A673 (cell line): ENCODE measurements at regions not wholly inside any gene's neighbourhood (a gene's known extent, or its start where the extent isn't known, plus 50 kb on each side); places are given as distances from the start of the nearest gene placed in this dataset.

Experiments
- BruUV-seq: library from RNA; stranded (reverse); fragments of 400-500 nt; replicated peaks from 2 replicates; lab custom pipeline; 2021; lab: Mats Ljungman, UMichigan
- CTCF ChIA-PET: fragments of 300-600 bp; sonication (Branson Sonifier 250); formaldehyde crosslinking; loops from one replicate; lab custom pipeline; 2022; ENCODE audit warnings: antibody characterized with exemption; lab: Charles Lee
- POLR2A ChIA-PET: fragments of 300-600 bp; sonication (Branson Sonifier 250); formaldehyde crosslinking; loops from one replicate; lab custom pipeline; 2022; ENCODE audit warnings: antibody characterized with exemption; ENCODE audit not compliant: low non-redundant PET; lab: Charles Lee
- DNase-seq: peaks from one replicate; pipeline ENCODE4 v3.0.0-alpha.2; 2015; ENCODE audit warnings: low spot score
- H3K27ac ChIP-seq: fragments of 200-600 bp; sonication (generic); 2 replicates; pipeline ENCODE4 v1.5.1; 2016; ENCODE audit warnings: mixed run types, low read depth, mild to moderate bottlenecking, mixed read lengths, antibody characterized with exemption, low read length; ENCODE audit not compliant: poor library complexity, severe bottlenecking
- H3K27me3 ChIP-seq: fragments of 200-600 bp; sonication (generic); replicated peaks from 2 replicates; pipeline ENCODE4 v1.6.1; 2017; ENCODE audit warnings: mixed run types, low read depth, mild to moderate bottlenecking, mixed read lengths, antibody characterized with exemption, low read length; ENCODE audit not compliant: insufficient read depth, poor library complexity
- H3K36me3 ChIP-seq: fragments of 200-600 bp; sonication (generic); 2 replicates; pipeline ENCODE4 v1.6.1; 2016; ENCODE audit warnings: mixed run types, mild to moderate bottlenecking, mixed read lengths, antibody characterized with exemption, low read length; ENCODE audit not compliant: insufficient read depth, poor library complexity, severe bottlenecking
- H3K4me1 ChIP-seq: fragments of 200-600 bp; sonication (generic); 2 replicates; pipeline ENCODE4 v1.6.1; 2017; ENCODE audit warnings: mixed run types, mild to moderate bottlenecking, mixed read lengths, antibody characterized with exemption, low read length; ENCODE audit not compliant: insufficient read depth, poor library complexity, severe bottlenecking
- H3K4me3 ChIP-seq: fragments of 200-600 bp; sonication (generic); 2 replicates; pipeline ENCODE4 v1.5.1; 2016; ENCODE audit warnings: low read depth, mixed run types, mild to moderate bottlenecking, mixed read lengths, low read length; ENCODE audit not compliant: poor library complexity, severe bottlenecking
- H3K9me3 ChIP-seq: fragments of 200-600 bp; sonication (generic); 2 replicates; pipeline ENCODE4 v1.6.1; 2016; ENCODE audit warnings: mixed run types, low read depth, mild to moderate bottlenecking, mixed read lengths, antibody characterized with exemption, low read length; ENCODE audit not compliant: poor library complexity, severe bottlenecking
- EZH2 ChIP-seq: fragments of 200-600 bp; sonication (generic); IDR thresholded peaks from 2 replicates; pipeline ENCODE4 v1.6.1; 2017; ENCODE audit warnings: borderline replicate concordance, low read depth, mild to moderate bottlenecking, mixed read lengths, antibody characterized with exemption, low read length; ENCODE audit not compliant: poor library complexity, severe bottlenecking
- intact Hi-C: fragments of 100-400 bp; cut with micrococcal nuclease; formaldehyde crosslinking; loops from one replicate; pipeline ENCODE4 v1.10.0; 2022; ENCODE audit not compliant: unreplicated experiment
- TF ChIP-seq, protein P1 (sequence below): fragments of 300-800, 200-600 bp; sonication (generic); conservative IDR thresholded peaks from 2 replicates; pipeline ENCODE4 v1.5.1; 2017; ENCODE audit warnings: low read depth, mild to moderate bottlenecking, antibody characterized with exemption, low read length, moderate library complexity, mixed read lengths

DNA sequence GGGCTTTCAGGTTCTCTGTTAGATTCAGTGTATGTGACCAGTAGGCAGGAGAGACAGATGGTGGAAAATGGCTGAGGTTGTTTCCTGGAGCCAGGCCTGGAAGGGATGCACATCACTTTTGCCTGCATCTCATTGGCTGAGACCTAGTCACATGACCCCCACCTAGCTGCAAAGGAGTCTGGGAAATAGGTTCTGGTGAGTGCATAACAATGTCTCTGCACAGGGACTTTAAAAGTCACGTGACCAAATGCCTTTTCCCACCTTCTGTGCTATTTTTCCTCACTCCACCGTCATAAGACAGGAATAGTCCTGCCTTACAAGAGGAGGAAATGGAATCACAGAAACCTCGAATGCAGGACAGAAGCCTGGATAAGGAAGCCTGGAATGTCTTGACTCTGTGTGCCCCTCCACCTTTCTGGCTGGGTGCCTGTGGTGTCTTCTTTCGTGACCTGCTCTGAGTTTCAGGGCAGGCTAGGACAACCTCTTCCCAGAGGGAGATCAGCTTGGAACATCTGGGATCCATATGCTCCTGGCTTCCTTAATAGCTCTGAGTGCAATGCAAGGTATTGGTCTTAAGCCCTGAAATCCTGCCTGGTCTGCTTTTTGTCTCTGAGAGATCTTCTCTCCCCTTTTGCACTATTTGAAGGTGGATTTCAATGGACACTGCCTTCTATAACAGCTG lies 139.9 kb upstream of the ZNF438 start:
- TF ChIP-seq, protein P1, sequence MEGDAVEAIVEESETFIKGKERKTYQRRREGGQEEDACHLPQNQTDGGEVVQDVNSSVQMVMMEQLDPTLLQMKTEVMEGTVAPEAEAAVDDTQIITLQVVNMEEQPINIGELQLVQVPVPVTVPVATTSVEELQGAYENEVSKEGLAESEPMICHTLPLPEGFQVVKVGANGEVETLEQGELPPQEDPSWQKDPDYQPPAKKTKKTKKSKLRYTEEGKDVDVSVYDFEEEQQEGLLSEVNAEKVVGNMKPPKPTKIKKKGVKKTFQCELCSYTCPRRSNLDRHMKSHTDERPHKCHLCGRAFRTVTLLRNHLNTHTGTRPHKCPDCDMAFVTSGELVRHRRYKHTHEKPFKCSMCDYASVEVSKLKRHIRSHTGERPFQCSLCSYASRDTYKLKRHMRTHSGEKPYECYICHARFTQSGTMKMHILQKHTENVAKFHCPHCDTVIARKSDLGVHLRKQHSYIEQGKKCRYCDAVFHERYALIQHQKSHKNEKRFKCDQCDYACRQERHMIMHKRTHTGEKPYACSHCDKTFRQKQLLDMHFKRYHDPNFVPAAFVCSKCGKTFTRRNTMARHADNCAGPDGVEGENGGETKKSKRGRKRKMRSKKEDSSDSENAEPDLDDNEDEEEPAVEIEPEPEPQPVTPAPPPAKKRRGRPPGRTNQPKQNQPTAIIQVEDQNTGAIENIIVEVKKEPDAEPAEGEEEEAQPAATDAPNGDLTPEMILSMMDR = no peak
- TF ChIP-seq EZH2 = no peak

DNA sequence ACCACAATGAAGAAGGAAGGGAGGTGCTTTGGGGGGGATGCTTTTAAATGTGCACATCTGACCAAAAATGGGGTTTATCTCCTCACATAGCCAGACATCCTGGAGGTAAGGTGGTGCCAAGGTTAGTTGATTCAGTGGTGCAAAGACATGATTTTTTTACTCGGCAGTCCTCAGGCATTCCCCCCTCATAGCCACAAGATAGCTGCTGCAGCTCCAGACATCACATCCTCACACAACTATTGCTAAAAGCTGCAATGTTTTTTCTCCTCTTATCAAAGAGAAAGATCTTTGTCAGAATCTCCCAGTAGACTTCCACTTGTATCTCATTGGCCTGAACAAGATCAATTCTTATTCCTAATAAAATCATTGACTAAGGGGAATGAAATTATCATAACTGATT lies 141.3 kb upstream of the ZNF438 start:
- TF ChIP-seq EZH2 = no peak
- TF ChIP-seq, protein P1 = no peak
- H3K27me3 ChIP-seq = no peaks in the 10 kb centered on the region
- H3K9me3 ChIP-seq = peaks cover 8% of the 10 kb centered on the region
- POLR2A ChIA-PET = interaction anchor here (0.6 kb wide), 1 partner anchor 89 kb away, joined by 3 read pairs; no protein-coding TSS in a partner anchor
- DNase-seq = no peak
- no peaks in the 10 kb centered on the region for H3K4me1 ChIP-seq
- no peak overlapping the region for H3K4me3 ChIP-seq
- intact Hi-C loops = no loop called here
- BruUV-seq = no TSS peak
- CTCF ChIA-PET = no interaction called here
- H3K27ac ChIP-seq = no peak overlapping the region
- H3K36me3 ChIP-seq = no peaks in the 10 kb centered on the region

More for the DNA sequence above, 139.9 kb upstream of the ZNF438 start:
- ChIA-PET POLR2A (no interaction called here), CTCF (no interaction called here)
- no peaks in the 10 kb centered on the region for H3K4me1 ChIP-seq
- H3K27me3 ChIP-seq = no peaks in the 10 kb centered on the region
- no peak overlapping the region for H3K4me3 ChIP-seq
- intact Hi-C loops = no loop called here
- no TSS peak for BruUV-seq
- H3K9me3 ChIP-seq = peaks cover 8% of the 10 kb centered on the region
- DNase-seq = no peak
- H3K36me3 ChIP-seq = no peaks in the 10 kb centered on the region
- no peak overlapping the region for H3K27ac ChIP-seq

DNA sequence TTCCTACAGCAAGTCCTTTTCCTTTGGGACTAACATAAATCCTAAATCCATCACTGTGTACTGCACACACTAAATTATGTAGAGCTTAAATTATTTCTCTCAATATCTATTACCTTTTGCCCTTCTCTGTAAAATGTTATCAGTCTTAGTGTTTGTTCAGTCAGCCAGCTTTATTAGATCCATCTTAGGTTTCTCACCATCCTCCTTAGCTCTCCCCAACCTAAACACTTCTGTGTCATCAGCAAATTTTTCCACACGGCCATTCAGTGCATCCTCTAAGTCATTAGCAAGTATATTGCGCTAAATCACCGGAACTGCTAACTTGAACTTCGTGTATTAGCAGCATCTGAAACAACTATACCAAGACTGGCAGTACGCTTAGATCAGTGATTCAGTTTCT lies 142.1 kb upstream of the ZNF438 start:
- BruUV-seq = no TSS peak
- CTCF ChIA-PET = no interaction called here
- TF ChIP-seq, protein P1 = no peak
- no peak for TF ChIP-seq EZH2

More for the DNA sequence above, 142.1 kb upstream of the ZNF438 start:
- intact Hi-C loops = no loop called here
- DNase-seq = no peak
- Histone ChIP-seq H3K27me3 (no peaks in the 10 kb centered on the region), H3K9me3 (peaks cover 8% of the 10 kb centered on the region), H3K4me3 (no peak overlapping the region), H3K27ac (no peak overlapping the region), H3K4me1 (no peaks in the 10 kb centered on the region), H3K36me3 (no peaks in the 10 kb centered on the region)
- POLR2A ChIA-PET = no interaction called here
